Transverse colon (tissue), 4 donors: ENCODE measurements at regions not wholly inside any gene's neighbourhood (a gene's known extent, or its start where the extent isn't known, plus 50 kb on each side); places are given as distances from the start of the nearest gene placed in this dataset.

ENCODE experiments used
- DNase-seq: peaks from one replicate; pipeline ENCODE4 v3.0.0-alpha.2; 2019
- H3K27ac ChIP-seq, 4 donors: fragments of 200-600 bp; sonication (generic); 2 replicates each; pipeline ENCODE4 v1.5.1; 2016 to 2018; ENCODE audit warnings: inconsistent platforms in 4 of 4
- H3K27me3 ChIP-seq: fragments of 200-600 bp; sonication (generic); 2 replicates; pipeline ENCODE4 v1.5.1; 2017; ENCODE audit warnings: inconsistent platforms
- H3K36me3 ChIP-seq, 4 donors: fragments of 200-600 bp; sonication (generic); 2 replicates each; pipeline ENCODE4 v1.5.1; 2017 to 2019; ENCODE audit warnings: inconsistent platforms in 4 of 4
- H3K4me1 ChIP-seq, 4 donors: fragments of 200-600 bp; sonication (generic); 2 replicates each; pipeline ENCODE4 v1.5.1; 2017 to 2020; ENCODE audit warnings: inconsistent platforms in 4 of 4
- H3K4me3 ChIP-seq, 4 donors: fragments of 200-600 bp; sonication (generic); 1 replicate in 1 of 4; 2 replicates in 3 of 4; pipeline versions ENCODE4 v1.5.1 to v1.6.1; 2017 to 2019; ENCODE audit warnings: inconsistent platforms in 4 of 4
- H3K9me3 ChIP-seq, 2 donors: fragments of 200-600 bp; sonication (generic); 2 replicates each; pipeline ENCODE4 v1.5.1; 2017 to 2019; ENCODE audit warnings: inconsistent platforms in 2 of 2
- CTCF ChIP-seq, 5 experiments: fragments of 200-600 bp in 3 of 5; fragments of 450-650 bp in 2 of 5; sonication (generic) in 3 of 5; IDR thresholded peaks; 1 replicate in 2 of 5; 2 replicates in 3 of 5; pipeline ENCODE4 v1.5.1; 2016 to 2017; ENCODE audit warnings: antibody characterized with exemption in 5 of 5, inconsistent platforms in 3 of 5, mild to moderate bottlenecking in 2 of 5, moderate library complexity in 1 of 5
- EP300 ChIP-seq: sonication (generic); formaldehyde crosslinking; IDR thresholded peaks from one replicate; pipeline ENCODE4 v1.6.1; 2017; ENCODE audit warnings: antibody characterized with exemption, low read depth
- POLR2A ChIP-seq: fragments of 450-650 bp; IDR thresholded peaks from one replicate; pipeline ENCODE4 v1.6.1; 2016; ENCODE audit warnings: antibody characterized with exemption, mild to moderate bottlenecking, moderate library complexity
- POLR2AphosphoS5 ChIP-seq, 3 donors: sonication (generic); formaldehyde crosslinking; IDR thresholded peaks; one replicate each; pipeline ENCODE4 v1.6.1; 2016; ENCODE audit warnings: antibody characterized with exemption in 3 of 3
- WGBS, 2 donors: methylation state at CpG; one replicate each; pipeline ENCODE4 v1.1.5; 2018; ENCODE audit warnings: low coverage in 1 of 2; 5-methylcytosine and 5-hydroxymethylcytosine counted together
- in situ Hi-C, 4 donors: fragments of 200-750 bp; cut with MboI; loops; one replicate each; pipeline versions ENCODE4 v1.15.0 to v1.15.1; 2017; ENCODE audit warnings: low sequenced_read_pairs in 3 of 4, low pct_ligation_motif_present in 1 of 4, low pct_unique_long_range_greater_than_20kb in 1 of 4
- intact Hi-C: fragments of 100-400 bp; cut with DNase I; formaldehyde crosslinking; loops from one replicate; pipeline ENCODE4 v1.15.1; 2023; ENCODE audit warnings: low total_unique reads

- Histone ChIP-seq H3K4me1 (no peaks in the 10 kb centered on the region), H3K36me3 (no peaks in the 10 kb centered on the region), H3K9me3 (no peaks in the 10 kb centered on the region), H3K4me3 (no peak overlapping the region), H3K27ac (no peak overlapping the region), H3K27me3 (no peaks in the 10 kb centered on the region)
- TF ChIP-seq EP300 (no peak), POLR2AphosphoS5 (IDR thresholded peaks at IDR 0.05) (no peak), POLR2A (no peak), CTCF (IDR thresholded peaks at IDR 0.05) (no peak)
- DNase-seq = no peak
- in situ Hi-C loops (no loop called here), intact Hi-C loops (loop anchor here (1.0 kb wide), 1 partner anchor 35 kb away; no protein-coding TSS in a partner anchor)
- 14 to 43% methylated on average over 1 of the region's 1 CpG for WGBS, 2 donors
Observed at GRCh38 chr1:214989341-214989740, 93.2 kb upstream of the KCNK2 start.

DNA sequence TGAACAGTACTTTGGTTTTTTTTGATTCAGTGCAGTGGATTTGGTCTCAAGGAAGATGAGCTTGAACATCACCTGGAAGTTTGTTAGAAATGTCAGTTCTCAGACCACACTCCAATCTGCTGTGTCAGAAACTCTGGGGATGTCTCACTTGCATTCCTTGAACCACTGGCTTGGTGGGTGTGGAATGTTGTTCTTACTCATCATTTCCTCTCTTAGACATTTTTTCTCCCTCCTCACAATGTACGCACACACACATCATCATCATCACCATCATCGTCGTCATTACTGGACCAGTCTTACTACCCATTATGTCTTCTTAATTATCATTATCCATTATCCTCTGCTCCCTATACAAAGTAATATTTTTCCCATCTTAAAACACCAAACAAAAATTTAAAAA lies 91.9 kb upstream of the KCNK2 start:
- in situ Hi-C loops = no loop called here
- no peak for DNase-seq
- no peaks in the 10 kb centered on the region for H3K9me3 ChIP-seq
- TF ChIP-seq EP300 (no peak), CTCF (IDR thresholded peaks at IDR 0.05) (no peak)
- H3K4me3 ChIP-seq = no peak overlapping the region
- no peaks in the 10 kb centered on the region for H3K4me1 ChIP-seq
- H3K27me3 ChIP-seq = no peaks in the 10 kb centered on the region
- intact Hi-C loops = no loop called here
- no peaks in the 10 kb centered on the region for H3K36me3 ChIP-seq
- 84 to 87% methylated on average over 3 of the region's 3 CpGs for WGBS, 2 donors
- H3K27ac ChIP-seq = no peak overlapping the region

- in situ Hi-C loops (no loop called here), intact Hi-C loops (no loop called here)
- Histone ChIP-seq H3K36me3 (no peaks in the 10 kb centered on the region), H3K4me3 (no peak overlapping the region), H3K9me3 (no peaks in the 10 kb centered on the region), H3K4me1 (no peaks in the 10 kb centered on the region), H3K27me3 (no peaks in the 10 kb centered on the region), H3K27ac (no peak overlapping the region)
- TF ChIP-seq POLR2A (no peak), CTCF (IDR thresholded peaks at IDR 0.05) (no peak), POLR2AphosphoS5 (IDR thresholded peaks at IDR 0.05) (no peak), EP300 (no peak)
- DNase-seq = no peak
- WGBS, 2 donors = 63 to 71% methylated on average over 9 to 11 of the region's 11 CpGs
Observed at GRCh38 chr1:214991691-214992315, 90.7 kb upstream of the KCNK2 start.

DNA sequence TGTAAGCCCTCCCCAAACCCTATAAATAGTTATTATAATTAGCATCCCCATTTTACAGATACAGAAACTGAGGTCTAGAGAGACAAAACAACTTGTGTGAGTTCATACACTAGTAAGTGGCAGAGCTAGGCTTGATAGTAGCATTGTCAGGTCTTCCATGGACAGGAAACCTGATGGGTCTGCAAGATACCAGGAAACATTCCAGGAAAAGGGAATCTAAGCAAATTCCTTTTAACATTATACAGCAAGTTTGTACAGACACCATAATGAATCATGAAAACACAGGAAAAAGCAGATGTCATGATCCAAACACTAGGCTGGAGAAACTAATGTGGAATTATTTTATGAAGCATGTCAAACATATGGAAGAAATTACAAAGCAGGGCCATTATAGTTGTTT lies 89.1 kb upstream of the KCNK2 start:
- Histone ChIP-seq H3K27ac (no peak overlapping the region), H3K36me3 (no peaks in the 10 kb centered on the region), H3K27me3 (no peaks in the 10 kb centered on the region), H3K4me1 (no peaks in the 10 kb centered on the region), H3K9me3 (no peaks in the 10 kb centered on the region), H3K4me3 (no peak overlapping the region)
- no peak for DNase-seq
- no peak for TF ChIP-seq POLR2A
- no peak for TF ChIP-seq CTCF (IDR thresholded peaks at IDR 0.05)
- no peak for TF ChIP-seq EP300
- no peak for TF ChIP-seq POLR2AphosphoS5 (IDR thresholded peaks at IDR 0.05)
- intact Hi-C loops = no loop called here
- in situ Hi-C loops = no loop called here
